ENCODE measurements at regions not wholly inside any gene's neighbourhood (a gene's known extent, or its start where the extent isn't known, plus 50 kb on each side); places are given as distances from the start of the nearest gene placed in this dataset.

- CTCF ChIA-PET, result interaction anchor here (0.5 kb wide), 1 partner anchor 296 kb away, joined by 3 read pairs; no protein-coding TSS in a partner anchor
- Histone ChIP-seq H3K9me3 (ENCODE audit: control insufficient read depth, insufficient read depth, low read depth, low read length) (no peaks in the 10 kb centered on the region), H3K27me3 (ENCODE audit: control insufficient read depth, insufficient read depth, low read length) (peaks cover 9% of the 10 kb centered on the region), H3K36me3 (ENCODE audit: control insufficient read depth, insufficient read depth, low read length) (no peaks in the 10 kb centered on the region), H3K27ac (ENCODE audit: low read length) (no peak overlapping the region), H3K4me1 (ENCODE audit: control insufficient read depth, insufficient read depth, low read length) (no peaks in the 10 kb centered on the region), H3K4me3 (ENCODE audit: low read depth in 2 of 2, low read length in 2 of 2) (no peak overlapping the region)
- DNase-seq (ENCODE audit: low read depth, low spot score), result no peak
- no peak for ATAC-seq
- POLR2A ChIA-PET, result interaction anchor here (0.7 kb wide), 1 partner anchor 318 kb away, joined by 5 read pairs; no protein-coding TSS in a partner anchor
- intact Hi-C loops (cut with micrococcal nuclease; ENCODE audit: unreplicated experiment) (no loop called here), in situ Hi-C loops (cut with HindIII; ENCODE audit: low pct_unique_long_range_greater_than_20kb, low sequenced_read_pairs) (no loop called here)
- TF ChIP-seq SIN3A (IDR thresholded peaks at IDR 0.05; ENCODE audit: borderline replicate concordance, insufficient read depth, low read depth, low read length), result no peak
- TF ChIP-seq TCF7L2 (IDR thresholded peaks at IDR 0.05; ENCODE audit: low read depth, low read length), result no peak
- TF ChIP-seq REST (IDR thresholded peaks at IDR 0.05; ENCODE audit: insufficient read depth in 1 of 2, low read depth in 2 of 2, low read length in 1 of 2), result no peak
- TF ChIP-seq CTCF (IDR thresholded peaks at IDR 0.05), result no peak
- TF ChIP-seq POLR2AphosphoS5 (IDR thresholded peaks at IDR 0.05; ENCODE audit: low read depth, low read length), result no peak
- BruUV-seq (replicated peaks), result no TSS peak
Observed at GRCh38 chr16:9296271-9296590, 204.8 kb downstream of the HAPSTR1 start.

GRCh38 chr16:9297437-9298113 lies 206.1 kb downstream of the HAPSTR1 start:
- DNase-seq (ENCODE audit: low read depth, low spot score) (no peak), ATAC-seq (no peak)
- peaks cover 9% of the 10 kb centered on the region for H3K27me3 ChIP-seq (ENCODE audit: control insufficient read depth, insufficient read depth, low read length)
- H3K4me1 ChIP-seq (ENCODE audit: control insufficient read depth, insufficient read depth, low read length), result no peaks in the 10 kb centered on the region
- H3K27ac ChIP-seq (ENCODE audit: low read length), result no peak overlapping the region
- POLR2A ChIA-PET, result interaction anchor here (0.6 to 0.7 kb wide), 2 partner anchors 152 to 194 kb away, joined by 3 to 7 read pairs; no protein-coding TSS in a partner anchor
- no peak overlapping the region for H3K4me3 ChIP-seq (ENCODE audit: low read depth in 2 of 2, low read length in 2 of 2)
- BruUV-seq (replicated peaks), result no TSS peak
- intact Hi-C loops (cut with micrococcal nuclease; ENCODE audit: unreplicated experiment), result no loop called here
- no peaks in the 10 kb centered on the region for H3K36me3 ChIP-seq (ENCODE audit: control insufficient read depth, insufficient read depth, low read length)
- H3K9me3 ChIP-seq (ENCODE audit: control insufficient read depth, insufficient read depth, low read depth, low read length), result no peaks in the 10 kb centered on the region
- CTCF ChIA-PET, result interaction anchor here (0.7 kb wide), 1 partner anchor 8 kb away, joined by 3 read pairs; no protein-coding TSS in a partner anchor
- TF ChIP-seq REST (IDR thresholded peaks at IDR 0.05; ENCODE audit: insufficient read depth in 1 of 2, low read depth in 2 of 2, low read length in 1 of 2), result no peak
- TF ChIP-seq CTCF (IDR thresholded peaks at IDR 0.05), result peak; percentile 88
- in situ Hi-C loops (cut with HindIII; ENCODE audit: low pct_unique_long_range_greater_than_20kb, low sequenced_read_pairs), result no loop called here
